Esophagus muscularis mucosa (tissue), 3 donors: ENCODE measurements at regions not wholly inside any gene's neighbourhood (a gene's known extent, or its start where the extent isn't known, plus 50 kb on each side); places are given as distances from the start of the nearest gene placed in this dataset.
A peak's percentile ranks its signal among the peaks of the same experiment; 100 is the strongest.

Experiments used
- POLR2A ChIP-seq: fragments of 450-650 bp; IDR thresholded peaks from one replicate; pipeline ENCODE4 v1.6.1; 2017; ENCODE audit warnings: antibody characterized with exemption, moderate library complexity, mild to moderate bottlenecking, low read depth
- POLR2AphosphoS5 ChIP-seq, 2 donors: sonication (generic); formaldehyde crosslinking; IDR thresholded peaks; one replicate each; pipeline ENCODE4 v1.6.1; 2017; ENCODE audit warnings: antibody characterized with exemption in 2 of 2
- TF ChIP-seq, protein P1 (sequence below), 3 experiments: fragments of 200-600 bp in 2 of 3; fragments of 450-650 bp in 1 of 3; sonication (generic) in 2 of 3; IDR thresholded peaks; one replicate each; pipeline ENCODE4 v1.5.1; 2017 to 2019; ENCODE audit warnings: antibody characterized with exemption in 3 of 3, mild to moderate bottlenecking in 2 of 3, moderate library complexity in 1 of 3

DNA sequence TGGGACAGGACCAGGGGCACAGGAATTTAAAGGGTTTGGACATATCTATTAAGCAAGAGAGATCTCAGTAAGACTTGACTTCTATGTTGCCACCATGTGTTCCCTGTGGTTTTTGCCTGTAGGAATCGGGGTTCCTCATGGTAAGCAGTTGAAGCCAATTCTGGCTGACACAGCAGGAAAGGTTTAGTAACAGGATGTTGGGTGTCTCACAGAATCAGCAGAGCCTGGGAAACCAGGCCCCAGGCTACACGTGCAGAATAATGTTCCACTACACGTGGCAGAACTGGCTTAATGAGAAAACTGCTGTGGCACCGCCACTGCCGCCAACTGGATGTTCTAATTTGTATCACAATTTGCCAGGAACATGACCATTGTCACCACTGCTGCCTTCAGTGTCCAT is 264.6 kb upstream of the PLET1 start:
- TF ChIP-seq, protein P1, sequence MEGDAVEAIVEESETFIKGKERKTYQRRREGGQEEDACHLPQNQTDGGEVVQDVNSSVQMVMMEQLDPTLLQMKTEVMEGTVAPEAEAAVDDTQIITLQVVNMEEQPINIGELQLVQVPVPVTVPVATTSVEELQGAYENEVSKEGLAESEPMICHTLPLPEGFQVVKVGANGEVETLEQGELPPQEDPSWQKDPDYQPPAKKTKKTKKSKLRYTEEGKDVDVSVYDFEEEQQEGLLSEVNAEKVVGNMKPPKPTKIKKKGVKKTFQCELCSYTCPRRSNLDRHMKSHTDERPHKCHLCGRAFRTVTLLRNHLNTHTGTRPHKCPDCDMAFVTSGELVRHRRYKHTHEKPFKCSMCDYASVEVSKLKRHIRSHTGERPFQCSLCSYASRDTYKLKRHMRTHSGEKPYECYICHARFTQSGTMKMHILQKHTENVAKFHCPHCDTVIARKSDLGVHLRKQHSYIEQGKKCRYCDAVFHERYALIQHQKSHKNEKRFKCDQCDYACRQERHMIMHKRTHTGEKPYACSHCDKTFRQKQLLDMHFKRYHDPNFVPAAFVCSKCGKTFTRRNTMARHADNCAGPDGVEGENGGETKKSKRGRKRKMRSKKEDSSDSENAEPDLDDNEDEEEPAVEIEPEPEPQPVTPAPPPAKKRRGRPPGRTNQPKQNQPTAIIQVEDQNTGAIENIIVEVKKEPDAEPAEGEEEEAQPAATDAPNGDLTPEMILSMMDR (IDR thresholded peaks at IDR 0.05): no peak
- peak in 1 of 2 donors; percentile 13 for TF ChIP-seq POLR2AphosphoS5 (IDR thresholded peaks at IDR 0.05)
- no peak for TF ChIP-seq POLR2A
